ENCODE measurements at regions not wholly inside any gene's neighbourhood (a gene's known extent, or its start where the extent isn't known, plus 50 kb on each side); places are given as distances from the start of the nearest gene placed in this dataset.
"Not testable (repeated sequence)": the region's sequence is repeated elsewhere in the genome, so short reads cannot be mapped to it uniquely, and the experiment has no call there.

GRCh38 chr16:9153502-9153864, 62.0 kb downstream of the HAPSTR1 start:
- no peak for DNase-seq (ENCODE audit: extremely low read depth, low read depth)
- TF ChIP-seq CTCF (IDR thresholded peaks at IDR 0.05; ENCODE audit: low read depth, low read length, missing control alignments), result no peak
- H3K4me3 ChIP-seq (replicated peaks; ENCODE audit: low read depth, low read length), result no peak overlapping the region

GRCh38 chr16:9154567-9155410, 63.3 kb downstream of the HAPSTR1 start:
- DNase-seq (ENCODE audit: extremely low read depth, low read depth), result no peak
- TF ChIP-seq CTCF (IDR thresholded peaks at IDR 0.05; ENCODE audit: low read depth, low read length, missing control alignments), result no peak
- H3K4me3 ChIP-seq (replicated peaks; ENCODE audit: low read depth, low read length), result no peak overlapping the region

- no peak for DNase-seq (ENCODE audit: extremely low read depth, low read depth)
- no peak overlapping the region for H3K4me3 ChIP-seq (replicated peaks; ENCODE audit: low read depth, low read length)
- TF ChIP-seq CTCF (IDR thresholded peaks at IDR 0.05; ENCODE audit: low read depth, low read length, missing control alignments), result no peak
Measured at GRCh38 chr16:9155871-9156270, 64.4 kb downstream of the HAPSTR1 start.

GRCh38 chr16:9159839-9160550, 68.6 kb downstream of the HAPSTR1 start:
- no peak overlapping the region for H3K4me3 ChIP-seq (replicated peaks; ENCODE audit: low read depth, low read length)
- TF ChIP-seq CTCF (IDR thresholded peaks at IDR 0.05; ENCODE audit: low read depth, low read length, missing control alignments), result peak; percentile 77
- no peak for DNase-seq (ENCODE audit: extremely low read depth, low read depth)

- no peak overlapping the region for H3K4me3 ChIP-seq (replicated peaks; ENCODE audit: low read depth, low read length)
- TF ChIP-seq CTCF (IDR thresholded peaks at IDR 0.05; ENCODE audit: low read depth, low read length, missing control alignments), result no peak
- DNase-seq (ENCODE audit: extremely low read depth, low read depth), result no peak
Measured at GRCh38 chr16:9160551-9160911, 69.1 kb downstream of the HAPSTR1 start.

GRCh38 chr16:9165681-9166080, 74.2 kb downstream of the HAPSTR1 start:
- H3K4me3 ChIP-seq (replicated peaks; ENCODE audit: low read depth, low read length), result no peak overlapping the region
- DNase-seq (ENCODE audit: extremely low read depth, low read depth), result no peak
- no peak for TF ChIP-seq CTCF (IDR thresholded peaks at IDR 0.05; ENCODE audit: low read depth, low read length, missing control alignments)

- H3K4me3 ChIP-seq (replicated peaks; ENCODE audit: low read depth, low read length); DNase-seq (ENCODE audit: extremely low read depth, low read depth): not testable (repeated sequence)
Measured at GRCh38 chr16:9166326-9166993, 75.0 kb downstream of the HAPSTR1 start.
